NCI-H510A (cell line): ENCODE measurements at regions not wholly inside any gene's neighbourhood (a gene's known extent, or its start where the extent isn't known, plus 50 kb on each side); places are given as distances from the start of the nearest gene placed in this dataset.

Experiments used
- DNase-seq: peaks from one replicate; lab custom pipeline; 2025; lab: John Stamatoyannopoulos, UW

- DNase-seq = no peak
Measured at GRCh38 chr13:103772576-103772975, 706.4 kb upstream of the SLC10A2 start.

- DNase-seq = no peak
Measured at GRCh38 chr13:103762523-103762922, 696.3 kb upstream of the SLC10A2 start.

- DNase-seq = no peak
Measured at GRCh38 chr13:103759361-103759760, 693.1 kb upstream of the SLC10A2 start.

- DNase-seq = no peak
Measured at GRCh38 chr13:103758222-103758621, 692.0 kb upstream of the SLC10A2 start.

DNA sequence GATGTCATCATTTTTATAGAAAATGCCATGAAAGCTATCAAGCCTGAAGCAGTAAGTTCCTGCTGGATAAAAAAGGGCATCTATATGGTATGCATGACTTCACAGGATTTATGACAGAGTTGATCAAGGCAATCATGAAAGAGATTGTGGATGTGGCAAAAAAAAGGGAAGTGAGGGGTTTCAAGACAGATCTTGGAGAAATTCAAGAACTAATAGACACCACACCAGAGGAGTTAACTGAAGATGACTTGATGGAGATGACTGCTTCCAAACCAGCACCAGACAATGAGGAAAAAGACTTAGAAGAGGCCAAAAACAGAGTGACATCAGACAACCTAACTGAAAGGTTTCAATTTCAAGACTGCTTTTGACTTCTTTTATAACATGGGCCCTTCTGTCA is 691.1 kb upstream of the SLC10A2 start:
- DNase-seq = no peak

DNA sequence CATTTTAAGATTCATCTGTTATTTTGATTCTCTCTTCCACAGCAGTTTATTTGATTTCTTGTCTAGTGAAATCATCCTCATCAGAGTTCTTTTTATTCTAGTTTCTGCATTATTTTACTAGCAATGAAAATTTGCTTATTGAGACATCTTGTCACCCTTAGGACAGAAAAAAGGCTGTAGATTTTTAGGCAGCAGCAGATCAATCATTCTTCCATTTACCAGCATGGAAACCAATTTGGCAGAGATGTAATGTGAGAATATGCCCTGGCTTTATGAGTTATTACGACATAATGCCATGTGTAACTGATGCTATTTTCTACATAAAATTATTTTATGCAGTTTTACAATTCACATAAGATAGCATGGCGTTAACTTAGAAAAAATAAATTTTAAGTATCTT is 688.6 kb upstream of the SLC10A2 start:
- DNase-seq = no peak

DNA sequence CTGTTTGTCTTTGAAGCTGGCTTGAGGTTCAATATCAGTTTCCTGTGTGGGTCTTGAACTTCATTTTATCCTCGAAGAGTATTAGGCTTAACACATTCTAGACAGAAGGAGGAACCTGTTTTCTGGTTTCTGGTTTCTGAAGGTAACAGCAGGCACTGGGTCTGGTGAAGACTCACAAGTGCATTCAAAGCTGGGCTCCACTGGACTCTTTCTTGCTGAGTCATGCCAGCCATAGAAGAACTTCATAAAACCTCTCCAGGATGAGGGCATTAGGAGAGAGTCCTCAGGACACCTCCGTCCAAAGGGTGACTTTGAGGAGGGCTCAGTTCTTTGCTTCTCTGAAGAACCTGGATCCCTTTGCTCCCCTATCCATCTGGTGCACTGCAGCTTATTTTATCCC is 668.6 kb upstream of the SLC10A2 start:
- DNase-seq = no peak

DNA sequence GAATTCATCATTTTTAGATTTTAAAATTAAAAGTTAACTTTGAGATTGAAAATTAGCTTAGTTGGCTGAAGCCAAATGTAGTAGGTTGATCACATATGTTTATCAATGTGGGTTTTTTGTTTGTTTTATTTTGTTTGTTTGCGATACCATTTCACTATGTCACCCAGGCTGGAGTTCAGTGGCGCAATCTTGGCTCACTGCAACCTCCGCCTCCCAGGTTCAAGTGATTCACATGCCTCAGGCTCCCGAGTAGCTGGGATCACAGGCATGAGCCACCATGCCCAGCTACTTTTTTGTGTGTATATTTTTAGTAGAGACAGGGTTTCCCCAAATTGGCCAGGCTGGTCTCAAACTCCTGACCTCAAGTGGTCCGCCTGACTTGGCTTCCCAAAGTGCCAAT is 665.7 kb upstream of the SLC10A2 start:
- DNase-seq = no peak

DNA sequence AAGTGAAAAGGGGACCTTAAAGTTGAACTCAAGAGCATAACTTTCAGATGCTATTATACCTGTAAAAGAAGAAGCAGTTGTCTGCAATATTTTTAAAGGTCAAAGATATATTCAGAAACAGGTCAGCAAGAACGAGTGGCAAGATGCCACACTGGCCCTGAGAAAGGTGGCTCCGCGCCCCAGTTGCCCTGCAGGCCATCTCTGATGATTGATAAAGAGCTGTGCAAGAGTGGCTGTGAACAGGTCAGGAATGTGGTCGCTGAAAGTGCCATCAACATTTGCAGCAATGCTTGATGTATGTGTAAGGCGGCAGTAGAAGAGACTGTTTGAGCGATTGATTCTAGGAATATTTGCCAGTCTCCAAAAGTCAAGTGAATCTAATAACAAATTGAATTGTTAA is 664.2 kb upstream of the SLC10A2 start:
- DNase-seq = no peak

DNA sequence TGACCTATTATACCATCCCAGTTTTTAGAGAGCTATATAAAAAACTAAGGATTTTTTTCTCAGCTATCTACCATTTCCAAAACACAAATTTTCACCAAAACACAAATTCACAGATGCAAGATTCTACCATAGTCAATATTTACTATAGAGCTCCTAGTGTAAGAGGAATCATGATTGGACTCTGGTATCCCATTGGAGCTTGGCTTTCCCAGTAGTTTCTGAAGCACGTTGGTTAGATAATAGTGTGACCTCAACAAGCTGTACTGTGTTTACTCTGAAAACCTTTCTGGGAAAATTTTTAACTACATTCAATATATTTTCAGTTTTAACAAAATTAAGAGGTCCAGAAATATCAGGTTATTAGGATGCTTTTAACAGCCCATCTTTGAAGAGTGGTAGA is 660.6 kb upstream of the SLC10A2 start:
- no peak for DNase-seq

- DNase-seq = no peak
Measured at GRCh38 chr13:103716718-103717117, 650.5 kb upstream of the SLC10A2 start.

DNA sequence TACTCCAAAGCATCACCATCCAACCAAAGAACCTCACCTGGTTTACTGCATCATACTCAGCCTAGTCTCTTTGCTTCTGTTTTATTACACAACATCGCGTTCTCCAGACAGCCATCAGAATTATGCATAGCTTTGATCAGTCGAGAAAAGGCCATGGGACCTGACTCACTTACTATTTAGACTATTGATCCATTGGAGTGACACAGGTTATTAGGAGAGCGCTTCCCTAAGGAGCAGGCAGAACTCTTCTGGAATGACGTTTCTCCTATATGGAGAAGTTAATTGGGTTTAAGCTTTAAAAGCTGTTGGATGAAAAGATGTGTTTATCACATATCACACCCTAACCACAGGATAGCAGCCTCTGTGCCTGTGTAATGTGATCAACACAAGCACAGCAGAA is 649.1 kb upstream of the SLC10A2 start:
- DNase-seq = no peak

- DNase-seq = no peak
Measured at GRCh38 chr13:103703246-103703645, 637.0 kb upstream of the SLC10A2 start.

GRCh38 chr13:103698000-103698399 is 631.8 kb upstream of the SLC10A2 start:
- no peak for DNase-seq

GRCh38 chr13:103695320-103695719 is 629.1 kb upstream of the SLC10A2 start:
- no peak for DNase-seq

DNA sequence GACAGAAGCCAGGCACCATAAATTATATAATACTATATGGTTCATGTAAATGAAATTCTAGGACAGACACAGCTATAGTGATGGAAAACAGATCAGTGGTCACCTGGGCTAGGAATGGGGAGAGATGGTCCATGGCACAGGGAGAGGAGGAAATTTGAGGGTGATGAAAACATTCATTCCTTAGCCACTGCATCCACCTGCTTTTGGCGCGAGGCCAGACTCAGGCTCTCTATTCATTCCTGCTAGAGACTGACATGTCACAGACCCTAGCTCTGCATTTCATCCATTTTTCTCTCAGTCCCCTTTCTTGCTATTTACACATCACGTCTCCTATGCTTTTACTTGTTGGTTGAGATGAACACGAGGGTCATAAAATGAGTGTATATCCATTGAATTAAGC is 628.3 kb upstream of the SLC10A2 start:
- DNase-seq = no peak

- DNase-seq = peak; percentile 30
Measured at GRCh38 chr13:103694033-103694432, 627.8 kb upstream of the SLC10A2 start.

GRCh38 chr13:103692442-103692841 is 626.2 kb upstream of the SLC10A2 start:
- DNase-seq = no peak

- no peak for DNase-seq
Measured at GRCh38 chr13:103676329-103676728, 610.1 kb upstream of the SLC10A2 start.

DNA sequence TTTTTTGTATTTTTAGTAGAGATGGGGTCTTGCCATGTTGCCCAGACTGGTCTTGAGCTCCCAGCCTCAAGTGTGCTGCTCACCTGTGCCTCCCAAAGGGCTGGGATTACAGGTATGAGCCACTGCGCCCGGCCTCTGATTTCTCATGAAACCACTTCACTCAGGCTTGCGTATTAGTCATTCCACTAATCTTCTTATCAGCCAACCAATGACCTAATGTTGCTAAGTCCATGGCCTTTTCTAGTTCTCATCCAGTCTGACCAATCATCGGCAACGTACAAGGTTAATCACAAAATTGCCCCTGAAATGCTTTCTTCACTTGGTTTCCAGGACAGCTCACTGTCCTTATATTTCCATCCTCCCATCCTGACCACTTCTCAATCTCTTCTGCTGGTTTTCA is 605.3 kb upstream of the SLC10A2 start:
- DNase-seq = no peak

- DNase-seq = no peak
Measured at GRCh38 chr13:103663996-103664395, 597.8 kb upstream of the SLC10A2 start.

DNA sequence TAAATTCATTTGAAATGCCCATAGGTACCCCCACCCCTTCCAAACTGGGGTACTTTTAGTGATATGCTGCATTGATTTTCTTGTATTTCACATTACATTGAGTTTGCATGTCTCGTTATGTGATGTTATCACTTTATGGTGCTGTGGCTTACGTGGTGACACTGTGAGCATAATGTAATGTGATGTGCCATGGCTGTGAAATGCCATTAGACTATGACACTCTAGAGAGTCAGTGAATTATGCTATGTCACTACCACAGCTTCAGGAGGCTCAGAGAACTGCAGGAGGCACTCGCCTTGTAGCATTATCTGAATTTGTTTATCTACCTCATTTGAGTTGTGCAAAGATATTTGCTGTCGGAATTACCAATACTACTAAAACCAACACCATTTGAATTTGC is 590.1 kb upstream of the SLC10A2 start:
- DNase-seq = no peak

- DNase-seq = no peak
Measured at GRCh38 chr13:103640606-103641005, 574.4 kb upstream of the SLC10A2 start.

DNA sequence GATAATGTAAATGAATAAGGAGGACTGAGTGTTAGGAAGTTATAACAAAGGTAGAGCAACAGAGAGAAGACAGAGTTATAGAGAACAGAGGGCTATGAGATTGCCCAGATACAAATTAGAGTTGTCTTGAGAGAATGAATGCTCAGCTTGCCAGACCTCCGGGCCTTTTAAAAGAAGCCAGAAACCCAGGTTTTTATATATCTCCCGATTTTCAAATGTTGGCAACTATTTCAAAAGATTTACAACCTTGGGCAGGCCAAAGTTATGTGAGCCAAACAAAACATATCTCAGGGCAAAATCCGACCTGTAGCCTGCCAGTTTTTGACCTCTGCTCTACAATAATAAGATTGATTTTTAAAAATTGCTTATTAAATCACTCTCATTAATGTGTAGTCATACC is 573.1 kb upstream of the SLC10A2 start:
- no peak for DNase-seq

DNA sequence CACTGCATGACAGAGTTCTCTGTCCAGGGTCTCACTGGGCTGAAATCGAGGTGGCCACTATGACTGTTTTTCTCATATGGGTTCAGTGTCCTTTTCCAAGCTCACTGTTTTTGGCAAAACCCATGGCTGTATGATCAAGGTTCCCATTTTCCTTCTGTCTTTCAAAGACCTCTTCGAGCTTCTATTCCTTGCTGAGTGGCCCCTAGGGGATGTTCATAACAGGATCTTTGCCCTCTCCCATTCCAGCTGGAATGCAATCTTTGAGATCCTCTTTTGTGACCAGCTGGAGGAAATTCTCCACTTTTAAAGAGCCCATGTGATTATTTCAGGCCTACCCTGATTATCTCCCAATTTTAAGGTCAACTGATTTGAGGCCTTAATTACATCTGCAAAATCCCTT is 572.5 kb upstream of the SLC10A2 start:
- DNase-seq = no peak
